Liver (tissue), 7 donors: ENCODE measurements at regions not wholly inside any gene's neighbourhood (a gene's known extent, or its start where the extent isn't known, plus 50 kb on each side); places are given as distances from the start of the nearest gene placed in this dataset.

Experiments
- DNase-seq: peaks from one replicate; pipeline ENCODE4 v3.0.0-alpha.2; 2017; ENCODE audit warnings: low spot score
- H3K27ac ChIP-seq, 2 donors: one replicate each; pipeline ENCODE4 v1.7.0; 2013; ENCODE audit warnings: inconsistent platforms in 2 of 2, low read length in 2 of 2, control low read depth in 1 of 2, low read depth in 1 of 2, mild to moderate bottlenecking in 1 of 2
- H3K27me3 ChIP-seq, 4 donors: one replicate each; pipeline versions ENCODE4 v1.6.1 to v1.7.0; 2013; ENCODE audit warnings: low read length in 3 of 4, inconsistent platforms in 1 of 4, mild to moderate bottlenecking in 1 of 4, moderate library complexity in 1 of 4; ENCODE audit not compliant: control insufficient read depth in 4 of 4, insufficient read depth in 4 of 4
- H3K36me3 ChIP-seq, 4 donors: one replicate each; pipeline versions ENCODE4 v1.6.1 to v1.7.0; 2013; ENCODE audit warnings: low read length in 3 of 4, mild to moderate bottlenecking in 3 of 4, low read depth in 1 of 4, moderate library complexity in 1 of 4; ENCODE audit not compliant: control insufficient read depth in 4 of 4, insufficient read depth in 3 of 4
- H3K4me1 ChIP-seq, 4 donors: one replicate each; pipeline versions ENCODE4 v1.6.1 to v1.7.0; 2013; ENCODE audit warnings: low read length in 3 of 4, mild to moderate bottlenecking in 3 of 4, moderate library complexity in 1 of 4; ENCODE audit not compliant: control insufficient read depth in 4 of 4, insufficient read depth in 4 of 4
- H3K4me3 ChIP-seq, 3 donors: one replicate each; pipeline versions ENCODE4 v1.6.1 to v1.7.0; 2013; ENCODE audit warnings: low read length in 3 of 3, control low read depth in 1 of 3, low read depth in 1 of 3, mild to moderate bottlenecking in 1 of 3
- H3K9ac ChIP-seq, 2 donors: one replicate each; pipeline ENCODE4 v1.7.0; 2013; ENCODE audit warnings: low read length in 2 of 2, mild to moderate bottlenecking in 2 of 2, moderate library complexity in 2 of 2, control low read depth in 1 of 2, low read depth in 1 of 2
- H3K9me3 ChIP-seq, 4 donors: one replicate each; pipeline versions ENCODE4 v1.6.1 to v1.7.0; 2013; ENCODE audit warnings: low read length in 3 of 4; ENCODE audit not compliant: control insufficient read depth in 4 of 4
- EGR1 ChIP-seq, 2 donors: IDR thresholded peaks; 2 replicates each; pipeline ENCODE4 v1.6.1; 2016 to 2018; ENCODE audit warnings: antibody characterized with exemption in 2 of 2, low read depth in 2 of 2
- FOXA2 ChIP-seq: IDR thresholded peaks from 2 replicates; pipeline ENCODE4 v1.6.1; 2016; ENCODE audit warnings: antibody characterized with exemption
- GABPA ChIP-seq, 2 donors: IDR thresholded peaks in 1 of 2; conservative IDR thresholded peaks in 1 of 2; 2 replicates each; pipeline ENCODE4 v1.6.1; 2016; ENCODE audit warnings: antibody characterized with exemption in 2 of 2, mild to moderate bottlenecking in 1 of 2, moderate library complexity in 1 of 2
- HNF4G ChIP-seq: IDR thresholded peaks from 2 replicates; pipeline ENCODE4 v1.6.1; 2016; ENCODE audit warnings: antibody characterized with exemption
- JUND ChIP-seq, 2 donors: IDR thresholded peaks; 2 replicates each; pipeline ENCODE4 v1.6.1; 2016; ENCODE audit warnings: antibody characterized with exemption in 2 of 2
- NR2F2 ChIP-seq: IDR thresholded peaks from 2 replicates; pipeline ENCODE4 v1.6.1; 2016; ENCODE audit warnings: antibody characterized with exemption
- RXRA ChIP-seq, 2 donors: IDR thresholded peaks; 2 replicates each; pipeline ENCODE4 v1.6.1; 2017 to 2018; ENCODE audit warnings: antibody characterized with exemption in 2 of 2, mild to moderate bottlenecking in 1 of 2
- SP1 ChIP-seq: IDR thresholded peaks from 2 replicates; pipeline ENCODE4 v1.6.1; 2018; ENCODE audit warnings: antibody characterized with exemption, mild to moderate bottlenecking
- TAF1 ChIP-seq: conservative IDR thresholded peaks from 2 replicates; pipeline ENCODE4 v1.6.1; 2016; ENCODE audit warnings: antibody characterized with exemption, mild to moderate bottlenecking
- WGBS: extraction: QIAGEN DNeasy Blood & Tissue Kit; methylation state at CpG from one replicate; pipeline ENCODE4 v1.1.7; 2013; 5-methylcytosine and 5-hydroxymethylcytosine counted together
- TF ChIP-seq, protein P1 (sequence below): IDR thresholded peaks from 2 replicates; pipeline ENCODE4 v1.6.1; 2016; ENCODE audit warnings: antibody characterized with exemption, mild to moderate bottlenecking
- TF ChIP-seq, protein P2 (sequence below): IDR thresholded peaks from 2 replicates; pipeline ENCODE4 v1.6.1; 2016; ENCODE audit warnings: antibody characterized with exemption
- TF ChIP-seq, protein P3 (sequence below): IDR thresholded peaks from 2 replicates; pipeline ENCODE4 v1.6.1; 2016; ENCODE audit warnings: antibody characterized with exemption
- donor health status: healthy.
- donor health status: healthy.
- donor health status: healthy.
- donor health status: healthy.

DNA sequence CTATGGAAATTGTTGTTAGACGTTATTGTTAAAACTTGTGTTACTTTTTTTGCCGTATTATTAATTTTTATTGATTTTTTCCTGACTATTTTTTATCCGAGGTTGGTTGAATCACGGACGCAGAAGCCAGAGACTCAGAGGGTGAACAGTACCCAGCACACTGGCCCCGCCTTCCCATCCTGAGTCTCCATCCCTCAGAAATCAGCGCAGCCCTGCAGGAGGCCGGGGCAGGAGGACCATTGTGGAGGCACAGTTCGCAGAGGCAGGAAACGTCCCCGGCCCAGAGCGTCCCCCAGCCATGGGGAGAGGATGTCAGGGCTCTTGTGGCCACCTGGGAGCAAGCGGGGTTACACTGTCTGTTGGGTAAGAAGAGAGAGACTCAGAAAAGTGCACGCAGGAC lies 843.0 kb downstream of the BRD1 start:
- Histone ChIP-seq H3K27ac (no peak overlapping the region), H3K9ac (no peak overlapping the region), H3K4me3 (no peak overlapping the region), H3K4me1 (no peaks in the 10 kb centered on the region), H3K36me3 (no peaks in the 10 kb centered on the region), H3K27me3 (peaks cover 0 to 3% (median 0%) of the 10 kb centered on the region in 4 donors), H3K9me3 (no peaks in the 10 kb centered on the region)
- DNase-seq, result no peak
- 77% methylated on average over 14 of the region's 14 CpGs for WGBS
- TF ChIP-seq FOXA2, result no peak
- TF ChIP-seq RXRA (IDR thresholded peaks at IDR 0.05), result no peak
- no peak for TF ChIP-seq SP1
- TF ChIP-seq, protein P1, sequence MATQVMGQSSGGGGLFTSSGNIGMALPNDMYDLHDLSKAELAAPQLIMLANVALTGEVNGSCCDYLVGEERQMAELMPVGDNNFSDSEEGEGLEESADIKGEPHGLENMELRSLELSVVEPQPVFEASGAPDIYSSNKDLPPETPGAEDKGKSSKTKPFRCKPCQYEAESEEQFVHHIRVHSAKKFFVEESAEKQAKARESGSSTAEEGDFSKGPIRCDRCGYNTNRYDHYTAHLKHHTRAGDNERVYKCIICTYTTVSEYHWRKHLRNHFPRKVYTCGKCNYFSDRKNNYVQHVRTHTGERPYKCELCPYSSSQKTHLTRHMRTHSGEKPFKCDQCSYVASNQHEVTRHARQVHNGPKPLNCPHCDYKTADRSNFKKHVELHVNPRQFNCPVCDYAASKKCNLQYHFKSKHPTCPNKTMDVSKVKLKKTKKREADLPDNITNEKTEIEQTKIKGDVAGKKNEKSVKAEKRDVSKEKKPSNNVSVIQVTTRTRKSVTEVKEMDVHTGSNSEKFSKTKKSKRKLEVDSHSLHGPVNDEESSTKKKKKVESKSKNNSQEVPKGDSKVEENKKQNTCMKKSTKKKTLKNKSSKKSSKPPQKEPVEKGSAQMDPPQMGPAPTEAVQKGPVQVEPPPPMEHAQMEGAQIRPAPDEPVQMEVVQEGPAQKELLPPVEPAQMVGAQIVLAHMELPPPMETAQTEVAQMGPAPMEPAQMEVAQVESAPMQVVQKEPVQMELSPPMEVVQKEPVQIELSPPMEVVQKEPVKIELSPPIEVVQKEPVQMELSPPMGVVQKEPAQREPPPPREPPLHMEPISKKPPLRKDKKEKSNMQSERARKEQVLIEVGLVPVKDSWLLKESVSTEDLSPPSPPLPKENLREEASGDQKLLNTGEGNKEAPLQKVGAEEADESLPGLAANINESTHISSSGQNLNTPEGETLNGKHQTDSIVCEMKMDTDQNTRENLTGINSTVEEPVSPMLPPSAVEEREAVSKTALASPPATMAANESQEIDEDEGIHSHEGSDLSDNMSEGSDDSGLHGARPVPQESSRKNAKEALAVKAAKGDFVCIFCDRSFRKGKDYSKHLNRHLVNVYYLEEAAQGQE, result no peak
- no peak for TF ChIP-seq NR2F2
- TF ChIP-seq, protein P2, sequence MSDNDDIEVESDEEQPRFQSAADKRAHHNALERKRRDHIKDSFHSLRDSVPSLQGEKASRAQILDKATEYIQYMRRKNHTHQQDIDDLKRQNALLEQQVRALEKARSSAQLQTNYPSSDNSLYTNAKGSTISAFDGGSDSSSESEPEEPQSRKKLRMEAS, result no peak
- TF ChIP-seq, protein P3, sequence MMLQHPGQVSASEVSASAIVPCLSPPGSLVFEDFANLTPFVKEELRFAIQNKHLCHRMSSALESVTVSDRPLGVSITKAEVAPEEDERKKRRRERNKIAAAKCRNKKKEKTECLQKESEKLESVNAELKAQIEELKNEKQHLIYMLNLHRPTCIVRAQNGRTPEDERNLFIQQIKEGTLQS, result no peak
- no peak for TF ChIP-seq EGR1 (IDR thresholded peaks at IDR 0.05; ENCODE audit: low read depth in 2 of 2)
- TF ChIP-seq GABPA (IDR thresholded peaks at IDR 0.05 in 1 of 2, conservative IDR thresholded peaks at IDR 0.05 in 1 of 2), result no peak
- no peak for TF ChIP-seq HNF4G
- no peak for TF ChIP-seq TAF1
- no peak for TF ChIP-seq JUND (IDR thresholded peaks at IDR 0.05)

DNA sequence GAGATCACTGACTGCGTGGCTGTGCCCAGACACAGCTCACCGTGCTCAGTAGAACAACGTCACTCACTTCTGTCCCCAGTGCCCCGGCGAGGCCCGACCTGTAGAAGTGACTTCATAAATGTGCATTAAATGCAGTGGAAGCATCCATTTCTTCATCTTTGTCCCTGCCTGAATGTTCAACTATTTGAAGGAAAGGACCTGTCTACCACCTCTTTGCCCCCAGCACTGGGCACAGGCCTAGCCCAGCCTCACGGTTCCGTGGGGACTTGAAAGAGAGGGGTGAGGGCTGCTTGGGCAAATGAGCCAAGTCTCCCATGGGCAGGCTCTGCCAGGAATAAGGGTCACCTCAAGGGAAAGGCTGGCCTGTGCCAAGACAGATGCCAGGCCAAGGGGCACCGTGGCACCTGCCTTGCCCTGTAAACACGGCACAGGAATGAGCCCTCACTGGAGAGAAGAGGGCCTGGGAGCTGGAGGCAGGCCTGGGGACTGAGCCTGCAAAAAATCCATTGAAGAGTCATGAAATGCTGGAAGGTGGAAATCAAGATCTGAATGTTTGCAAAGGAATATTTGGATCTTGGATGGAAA lies 845.3 kb downstream of the BRD1 start:
- TF ChIP-seq, protein P2, result no peak
- TF ChIP-seq GABPA (IDR thresholded peaks at IDR 0.05 in 1 of 2, conservative IDR thresholded peaks at IDR 0.05 in 1 of 2) (no peak), TAF1 (no peak), EGR1 (IDR thresholded peaks at IDR 0.05; ENCODE audit: low read depth in 2 of 2) (no peak), NR2F2 (no peak), FOXA2 (no peak)
- TF ChIP-seq, protein P1, result no peak
- no peaks in the 10 kb centered on the region for H3K4me1 ChIP-seq
- H3K27ac ChIP-seq, result no peak overlapping the region
- H3K36me3 ChIP-seq, result no peaks in the 10 kb centered on the region
- H3K27me3 ChIP-seq, result peaks cover 0 to 3% (median 0%) of the 10 kb centered on the region in 4 donors
- WGBS, result 87% methylated on average over 10 of the region's 10 CpGs
- no peak overlapping the region for H3K4me3 ChIP-seq
- H3K9me3 ChIP-seq, result peaks cover 0 to 4% (median under 1%) of the 10 kb centered on the region in 4 donors
- no peak for DNase-seq
- H3K9ac ChIP-seq, result no peak overlapping the region
